ENCODE measurements at regions not wholly inside any gene's neighbourhood (a gene's known extent, or its start where the extent isn't known, plus 50 kb on each side); places are given as distances from the start of the nearest gene placed in this dataset.

GRCh38 chr5:112604732-112605630, 132.7 kb upstream of the APC start:
- TF ChIP-seq POLR2A (IDR thresholded peaks at IDR 0.05; ENCODE audit: low read depth, low read length) (no peak), TAF1 (IDR thresholded peaks at IDR 0.05; ENCODE audit: borderline replicate concordance, low read depth, low read length) (no peak)
